Kidney (tissue), 13 donors: ENCODE measurements at regions not wholly inside any gene's neighbourhood (a gene's known extent, or its start where the extent isn't known, plus 50 kb on each side); places are given as distances from the start of the nearest gene placed in this dataset.
A peak's percentile ranks its signal among the peaks of the same experiment; 100 is the strongest.

Source experiments
- DNase-seq, 5 donors: peaks; one replicate each; pipeline ENCODE4 v3.0.0-alpha.2; 2013 to 2020
- FAIRE-seq: peaks from 2 replicates; lab custom pipeline; 2012; peaks lifted over from hg19 to GRCh38; lab: Jason Lieb, UNC
- H3K27ac ChIP-seq, 2 donors: one replicate each; pipeline ENCODE4 v1.7.0; 2013; ENCODE audit warnings: low read depth in 2 of 2, low read length in 2 of 2, inconsistent platforms in 1 of 2
- H3K27me3 ChIP-seq: one replicate; pipeline ENCODE4 v1.7.1; 2013; ENCODE audit warnings: low read length, inconsistent platforms; ENCODE audit not compliant: control insufficient read depth, insufficient read depth
- H3K36me3 ChIP-seq, 3 donors: one replicate each; pipeline versions ENCODE4 v1.7.0 to v1.7.1; 2013; ENCODE audit warnings: low read length in 3 of 3, control low read depth in 1 of 3, inconsistent platforms in 1 of 3; ENCODE audit not compliant: insufficient read depth in 3 of 3, control insufficient read depth in 2 of 3
- H3K4me1 ChIP-seq, 3 donors: one replicate each; pipeline versions ENCODE4 v1.7.0 to v1.7.1; 2013; ENCODE audit warnings: low read length in 3 of 3, inconsistent platforms in 1 of 3, low read depth in 1 of 3; ENCODE audit not compliant: control insufficient read depth in 2 of 3, insufficient read depth in 2 of 3
- H3K4me3 ChIP-seq, 3 donors: one replicate each; pipeline versions ENCODE4 v1.7.0 to v1.8.1; 2013; ENCODE audit warnings: low read length in 3 of 3, control low read depth in 1 of 3, inconsistent platforms in 1 of 3
- H3K9ac ChIP-seq, 3 donors: one replicate each; pipeline versions ENCODE4 v1.7.0 to v1.7.1; 2013; ENCODE audit warnings: low read length in 3 of 3, control low read depth in 1 of 3, inconsistent platforms in 1 of 3
- H3K9me3 ChIP-seq, 3 donors: one replicate each; pipeline versions ENCODE4 v1.7.0 to v1.7.1; 2013; ENCODE audit warnings: low read length in 3 of 3, control low read depth in 1 of 3, inconsistent platforms in 1 of 3; ENCODE audit not compliant: control insufficient read depth in 2 of 3, insufficient read depth in 1 of 3
- intact Hi-C: fragments of 100-400 bp; cut with DNase I; formaldehyde crosslinking; loops from one replicate; pipeline ENCODE4 v1.11.1; 2022
- TF ChIP-seq, protein P1 (sequence below): IDR thresholded peaks from 3 replicates; pipeline ENCODE4 v1.5.1; 2012; ENCODE audit warnings: mild to moderate bottlenecking, moderate library complexity, borderline replicate concordance; ENCODE audit not compliant: insufficient read depth; ENCODE audit errors: extremely low read depth
- donor health status: control.
- donor health status: control.
- donor health status: control.
- donor health status: control.
- donor health status: control.
- donor health status: DM: yes; HTN: yes; CAD: no.
- donor health status: Normal renal cell carcinoma (clear cell type).

DNA sequence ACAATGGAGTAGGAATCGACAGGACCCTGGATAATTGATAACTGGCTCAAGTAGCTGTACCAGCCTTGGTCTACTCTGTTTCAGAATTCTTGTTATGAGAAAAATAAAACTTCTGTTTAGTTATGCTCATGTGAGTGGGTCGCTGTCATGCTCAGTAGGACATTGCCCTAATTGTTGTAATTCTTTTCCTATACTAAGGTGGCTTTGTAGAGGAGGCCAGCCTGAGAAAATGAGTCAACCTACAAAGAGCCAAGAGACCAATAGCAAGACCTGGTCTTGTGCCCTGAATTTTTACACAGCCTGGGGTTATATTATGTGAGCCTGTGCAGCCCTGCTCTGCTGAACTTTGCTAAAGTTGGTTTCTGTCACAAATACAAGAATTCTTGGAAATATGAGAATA is 238.4 kb downstream of the MEIS1 start:
- H3K27me3 ChIP-seq: no peaks in the 10 kb centered on the region

DNA sequence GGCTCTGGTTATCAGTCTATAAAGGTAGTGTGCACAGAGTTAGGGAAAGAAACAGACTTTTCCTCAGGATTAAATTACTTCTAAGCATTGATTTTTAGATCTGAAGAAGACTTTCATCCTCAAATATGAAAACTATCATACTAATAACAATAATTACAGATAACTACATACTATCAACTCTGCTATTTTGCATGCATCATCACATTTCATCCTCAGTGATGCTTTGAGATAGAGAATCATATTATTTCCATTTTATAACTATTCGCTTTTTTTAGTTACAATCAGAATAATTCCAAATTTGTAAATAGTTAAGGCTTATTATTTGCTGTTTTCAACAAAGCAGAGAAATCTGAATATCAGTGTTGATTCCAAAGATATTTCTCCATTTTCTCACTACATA is 239.2 kb downstream of the MEIS1 start:
- no peak for FAIRE-seq
- TF ChIP-seq, protein P1, sequence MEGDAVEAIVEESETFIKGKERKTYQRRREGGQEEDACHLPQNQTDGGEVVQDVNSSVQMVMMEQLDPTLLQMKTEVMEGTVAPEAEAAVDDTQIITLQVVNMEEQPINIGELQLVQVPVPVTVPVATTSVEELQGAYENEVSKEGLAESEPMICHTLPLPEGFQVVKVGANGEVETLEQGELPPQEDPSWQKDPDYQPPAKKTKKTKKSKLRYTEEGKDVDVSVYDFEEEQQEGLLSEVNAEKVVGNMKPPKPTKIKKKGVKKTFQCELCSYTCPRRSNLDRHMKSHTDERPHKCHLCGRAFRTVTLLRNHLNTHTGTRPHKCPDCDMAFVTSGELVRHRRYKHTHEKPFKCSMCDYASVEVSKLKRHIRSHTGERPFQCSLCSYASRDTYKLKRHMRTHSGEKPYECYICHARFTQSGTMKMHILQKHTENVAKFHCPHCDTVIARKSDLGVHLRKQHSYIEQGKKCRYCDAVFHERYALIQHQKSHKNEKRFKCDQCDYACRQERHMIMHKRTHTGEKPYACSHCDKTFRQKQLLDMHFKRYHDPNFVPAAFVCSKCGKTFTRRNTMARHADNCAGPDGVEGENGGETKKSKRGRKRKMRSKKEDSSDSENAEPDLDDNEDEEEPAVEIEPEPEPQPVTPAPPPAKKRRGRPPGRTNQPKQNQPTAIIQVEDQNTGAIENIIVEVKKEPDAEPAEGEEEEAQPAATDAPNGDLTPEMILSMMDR: no peak

More for the DNA sequence above, 238.4 kb downstream of the MEIS1 start:
- TF ChIP-seq, protein P1: no peak
- no peak overlapping the region for H3K4me3 ChIP-seq
- no peak overlapping the region for H3K27ac ChIP-seq
- no peaks in the 10 kb centered on the region for H3K36me3 ChIP-seq
- FAIRE-seq (no peak), DNase-seq (no peak)
- H3K9me3 ChIP-seq: no peaks in the 10 kb centered on the region
- H3K9ac ChIP-seq: no peak overlapping the region
- no peaks in the 10 kb centered on the region for H3K4me1 ChIP-seq
- intact Hi-C loops: loop anchor here (10.0 kb wide), 1 partner anchor 68 kb away; no protein-coding TSS in a partner anchor

DNA sequence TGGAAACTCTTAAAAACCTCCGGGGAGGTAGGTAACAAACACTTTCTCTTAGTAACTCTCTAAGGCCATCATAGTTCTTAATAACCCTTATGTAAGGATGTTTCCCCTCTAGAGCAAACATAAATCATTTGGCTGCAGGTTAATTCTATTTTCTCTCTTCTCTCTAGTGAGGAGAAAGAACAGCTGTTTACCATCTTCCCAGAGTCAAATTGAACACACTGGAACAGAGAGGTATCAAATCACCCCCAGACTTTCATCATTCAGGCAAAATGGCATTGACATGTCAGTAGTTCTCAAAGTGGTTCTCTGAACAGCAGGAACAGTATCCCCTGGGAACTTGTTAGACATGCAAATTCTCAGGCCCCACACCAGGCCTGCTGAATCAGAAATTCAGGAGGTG is 240.7 kb downstream of the MEIS1 start:
- H3K4me1 ChIP-seq: no peaks in the 10 kb centered on the region
- H3K9ac ChIP-seq: no peak overlapping the region
- FAIRE-seq (no peak), DNase-seq (peak in 2 of 5 donors; percentile 65 to 72)
- TF ChIP-seq, protein P1: no peak
- no peaks in the 10 kb centered on the region for H3K27me3 ChIP-seq
- intact Hi-C loops: loop anchor here (10.0 kb wide), 1 partner anchor 71 kb away; no protein-coding TSS in a partner anchor
- H3K9me3 ChIP-seq: no peaks in the 10 kb centered on the region
- H3K27ac ChIP-seq: no peak overlapping the region
- no peak overlapping the region for H3K4me3 ChIP-seq
- H3K36me3 ChIP-seq: no peaks in the 10 kb centered on the region

More for the DNA sequence above, 239.2 kb downstream of the MEIS1 start:
- no peaks in the 10 kb centered on the region for H3K9me3 ChIP-seq
- H3K4me1 ChIP-seq: no peaks in the 10 kb centered on the region
- H3K4me3 ChIP-seq: no peak overlapping the region
- no peaks in the 10 kb centered on the region for H3K27me3 ChIP-seq
- no peak for DNase-seq
- H3K9ac ChIP-seq: no peak overlapping the region
- H3K27ac ChIP-seq: no peak overlapping the region
- intact Hi-C loops: loop anchor here (10.0 kb wide), 1 partner anchor 69 kb away; no protein-coding TSS in a partner anchor
- H3K36me3 ChIP-seq: no peaks in the 10 kb centered on the region

DNA sequence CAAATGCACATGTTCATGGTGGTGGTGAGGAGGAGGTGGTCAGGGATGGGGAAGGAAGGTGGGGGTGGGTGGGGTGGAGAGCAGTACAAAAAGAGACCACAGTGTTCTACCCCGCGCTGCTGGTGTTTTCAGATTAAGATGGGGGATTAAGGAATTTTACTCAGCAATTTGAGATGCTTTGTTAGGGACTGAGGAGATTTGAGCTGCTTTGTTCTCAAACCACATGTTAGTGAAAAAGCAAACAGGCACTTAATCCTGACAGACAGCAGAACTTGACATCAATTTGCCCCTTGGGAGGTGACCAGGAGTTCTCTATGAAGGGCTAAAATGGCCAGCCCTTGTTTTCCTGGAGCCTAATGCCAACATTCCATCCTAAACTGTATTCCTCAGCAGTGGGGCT is 244.5 kb downstream of the MEIS1 start:
- H3K36me3 ChIP-seq: no peaks in the 10 kb centered on the region
- FAIRE-seq: no peak
- TF ChIP-seq, protein P1: no peak
- no peak overlapping the region for H3K4me3 ChIP-seq
- H3K9ac ChIP-seq: no peak overlapping the region
- H3K9me3 ChIP-seq: no peaks in the 10 kb centered on the region
- intact Hi-C loops: loop anchor here (10.0 kb wide), 1 partner anchor 75 kb away; no protein-coding TSS in a partner anchor
- no peak overlapping the region for H3K27ac ChIP-seq
- H3K4me1 ChIP-seq: peaks cover 0 to 5% (median 3%) of the 10 kb centered on the region in 3 donors
- no peaks in the 10 kb centered on the region for H3K27me3 ChIP-seq
- DNase-seq: peak in 4 of 5 donors; percentile 33 to 89 (median 62)
